ENCODE measurements at regions not wholly inside any gene's neighbourhood (a gene's known extent, or its start where the extent isn't known, plus 50 kb on each side); places are given as distances from the start of the nearest gene placed in this dataset.

DNA sequence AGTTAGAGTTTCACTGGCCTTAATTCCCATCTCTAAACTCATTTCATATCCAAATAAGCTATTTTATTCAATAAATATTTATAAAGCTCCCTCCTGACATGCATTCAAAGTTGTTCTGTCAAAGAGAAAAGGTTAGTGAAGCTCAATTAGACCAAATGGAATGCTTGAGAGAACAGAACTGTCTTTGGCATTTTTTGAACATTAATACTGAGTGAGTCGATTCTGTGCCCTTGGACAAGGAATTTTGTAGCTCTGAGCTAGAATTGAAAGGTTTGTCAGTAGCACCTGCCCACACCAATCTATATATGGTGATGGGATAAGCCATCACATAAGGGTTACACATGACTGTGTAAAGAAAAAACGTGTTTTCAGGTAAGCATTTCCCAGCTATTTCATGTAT lies 631.2 kb upstream of the CCNG1 start:
- TF ChIP-seq, protein P1, sequence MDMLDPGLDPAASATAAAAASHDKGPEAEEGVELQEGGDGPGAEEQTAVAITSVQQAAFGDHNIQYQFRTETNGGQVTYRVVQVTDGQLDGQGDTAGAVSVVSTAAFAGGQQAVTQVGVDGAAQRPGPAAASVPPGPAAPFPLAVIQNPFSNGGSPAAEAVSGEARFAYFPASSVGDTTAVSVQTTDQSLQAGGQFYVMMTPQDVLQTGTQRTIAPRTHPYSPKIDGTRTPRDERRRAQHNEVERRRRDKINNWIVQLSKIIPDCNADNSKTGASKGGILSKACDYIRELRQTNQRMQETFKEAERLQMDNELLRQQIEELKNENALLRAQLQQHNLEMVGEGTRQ (IDR thresholded peaks at IDR 0.05; ENCODE audit: low read depth, low read length), result no peak
- no peak overlapping the region for H2BK15ac ChIP-seq (ENCODE audit: low read depth, low read length)
- no peak overlapping the region for H4K91ac ChIP-seq (ENCODE audit: insufficient read depth, low read depth, low read length)
- DNase-seq (no peak), ATAC-seq (ENCODE audit: low read depth) (no peak)
- no peak overlapping the region for H3K56ac ChIP-seq (ENCODE audit: extremely low read depth, insufficient read depth, low read length)
- H3K27me3 ChIP-seq (ENCODE audit: control insufficient read depth, insufficient read depth, low read length), result no peaks in the 10 kb centered on the region
- no peak overlapping the region for H4K8ac ChIP-seq (ENCODE audit: low read depth in 2 of 2, low read length in 2 of 2)
- no peak overlapping the region for H3K4ac ChIP-seq (ENCODE audit: low read depth, low read length)
- no TSS peak for BruUV-seq (replicated peaks)
- H2AK5ac ChIP-seq (ENCODE audit: low read depth, low read length), result no peak overlapping the region
- no peak overlapping the region for H3K4me2 ChIP-seq (ENCODE audit: low read depth, low read length)
- ChIA-PET POLR2A (ENCODE audit: unreplicated experiment) (no interaction called here), CTCF (interaction anchor here (1.2 kb wide), 1 partner anchor 12 kb away, joined by 3 read pairs; no protein-coding TSS in a partner anchor)
- no peaks in the 10 kb centered on the region for H3K9me1 ChIP-seq (ENCODE audit: insufficient read depth, low read length)
- no peak overlapping the region for H2BK5ac ChIP-seq (ENCODE audit: low read depth, low read length, poor library complexity, severe bottlenecking)
- H2AFZ ChIP-seq (replicated peaks; ENCODE audit: low read length, poor library complexity), result no peak overlapping the region
- H3K4me3 ChIP-seq (ENCODE audit: insufficient read depth, low read depth, low read length), result no peak overlapping the region
- no peak overlapping the region for H3K27ac ChIP-seq (ENCODE audit: insufficient read depth, low read length)
- H2BK20ac ChIP-seq (ENCODE audit: low read depth, low read length), result no peak overlapping the region
- intact Hi-C loops (cut with micrococcal nuclease), result no loop called here
- no peaks in the 10 kb centered on the region for H3K36me3 ChIP-seq (ENCODE audit: control insufficient read depth, insufficient read depth, low read length)
- no peak overlapping the region for H2AK9ac ChIP-seq (replicated peaks; ENCODE audit: low read depth, low read length, poor library complexity)
- no peak overlapping the region for H3K14ac ChIP-seq (replicated peaks; ENCODE audit: low read depth, low read length)
- H3K79me1 ChIP-seq (ENCODE audit: low read depth in 1 of 2, low read length in 2 of 2), result no peaks in the 10 kb centered on the region
- no peaks in the 10 kb centered on the region for H3K4me1 ChIP-seq (ENCODE audit: control insufficient read depth, insufficient read depth, low read length)
- no CpG with 5 or more reads among the region's 2 CpGs for WGBS, 2 experiments (ENCODE audit: extremely low coverage in 2 of 2, insufficient read length in 1 of 2)
- dilution Hi-C loops (cut with HindIII; ENCODE audit: low sequenced_read_pairs, unreplicated experiment), result no loop called here
- no peaks in the 10 kb centered on the region for H3K9me3 ChIP-seq (ENCODE audit: control insufficient read depth, insufficient read depth, low read length)
- in situ Hi-C loops (cut with MboI; ENCODE audit: low sequenced_read_pairs), result no loop called here
- no peak overlapping the region for H3K18ac ChIP-seq (ENCODE audit: low read depth, low read length)
- no peak overlapping the region for H2BK120ac ChIP-seq (ENCODE audit: low read depth, low read length)
- H3K9ac ChIP-seq (ENCODE audit: low read depth, low read length), result no peak overlapping the region
- no peak overlapping the region for H3K23ac ChIP-seq (ENCODE audit: low read depth, low read length)
- no peaks in the 10 kb centered on the region for H4K20me1 ChIP-seq (ENCODE audit: insufficient read depth, low read length)
- H4K5ac ChIP-seq (ENCODE audit: low read depth, low read length), result no peak overlapping the region

Measured in IMR-90 (cell line).